Left cardiac atrium (tissue), 4 donors: ENCODE measurements at regions not wholly inside any gene's neighbourhood (a gene's known extent, or its start where the extent isn't known, plus 50 kb on each side); places are given as distances from the start of the nearest gene placed in this dataset.

Experiments
- ATAC-seq, 2 donors: fragments of 200-7000 bp; cut with Tn5 transposase; one replicate each; pipeline ENCODE4 v1.9.1; 2020; ENCODE audit warnings: mild to moderate bottlenecking in 2 of 2, moderate library complexity in 2 of 2
- DNase-seq: peaks from one replicate; pipeline ENCODE4 v3.0.0-alpha.2; 2020
- intact Hi-C, 2 donors: fragments of 100-400 bp; cut with DNase I; formaldehyde crosslinking; loops; one replicate each; pipeline versions ENCODE4 v1.14.1 to v1.15.1; 2022 to 2023
- donor health status: DM: no; HTN: yes; CAD: no.
- donor health status: DM: no; HTN: yes; CAD: no; lungs with severe emphysema.
- donor health status: DM: yes; HTN: yes; CAD: no.
- donor health status: Dilated cardiomyopathy.

GRCh38 chr4:23311983-23312382, 577.9 kb downstream of the PPARGC1A start:
- intact Hi-C loops, result no loop called here
- DNase-seq (no peak), ATAC-seq (no peak)

GRCh38 chr4:23305026-23305425, 584.8 kb downstream of the PPARGC1A start:
- DNase-seq, result no peak
- no peak for ATAC-seq
- intact Hi-C loops, result no loop called here

DNA sequence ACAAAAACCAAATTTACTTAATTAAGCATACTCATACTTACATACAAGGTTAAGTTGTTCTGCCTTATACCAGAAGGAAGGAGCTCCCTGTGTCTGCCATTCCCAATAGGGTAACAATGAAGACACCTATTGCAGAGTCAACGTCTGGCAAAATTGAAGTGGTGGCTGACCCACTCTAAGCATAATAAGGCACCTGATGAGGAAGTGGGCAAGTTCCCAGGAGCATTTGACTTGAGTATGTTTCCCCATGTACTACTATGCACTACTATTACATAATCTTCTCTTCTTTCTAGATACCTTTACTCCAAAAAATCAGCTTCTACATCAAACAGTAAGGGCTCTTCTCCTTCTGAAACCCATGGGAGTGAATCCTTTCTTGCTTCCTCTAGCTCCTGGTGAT, 591.5 kb downstream of the PPARGC1A start:
- intact Hi-C loops, result no loop called here
- no peak for DNase-seq
- ATAC-seq, result no peak

- intact Hi-C loops, result no loop called here
Measured at GRCh38 chr4:23297327-23297726, 592.5 kb downstream of the PPARGC1A start.

GRCh38 chr4:23291139-23291538, 598.4 kb downstream of the GBA3 start:
- intact Hi-C loops, result no loop called here
- ATAC-seq (no peak), DNase-seq (no peak)

More at GRCh38 chr4:23297327-23297726, 592.5 kb downstream of the PPARGC1A start:
- no peak for DNase-seq
- no peak for ATAC-seq

DNA sequence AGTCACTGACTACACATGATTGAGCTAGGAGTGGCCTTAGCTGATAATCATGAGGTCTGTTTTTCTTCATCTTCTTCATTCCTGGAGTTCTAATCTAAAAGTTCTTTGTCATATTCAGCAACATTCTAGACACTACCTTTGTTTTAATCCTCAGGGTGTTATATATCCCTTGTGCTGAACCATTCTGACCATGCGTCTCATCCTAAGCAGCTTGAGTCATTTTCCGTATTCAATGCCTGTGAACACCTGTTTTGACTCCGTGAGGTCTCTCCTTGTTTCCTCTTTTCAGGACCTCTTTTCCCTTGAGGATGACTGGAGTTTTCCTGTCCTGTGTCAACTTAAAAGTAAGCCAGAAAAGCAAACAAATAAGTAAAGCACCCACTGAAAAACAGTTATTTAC, 597.9 kb downstream of the GBA3 start:
- no peak for DNase-seq
- intact Hi-C loops, result no loop called here
- ATAC-seq, result no peak

DNA sequence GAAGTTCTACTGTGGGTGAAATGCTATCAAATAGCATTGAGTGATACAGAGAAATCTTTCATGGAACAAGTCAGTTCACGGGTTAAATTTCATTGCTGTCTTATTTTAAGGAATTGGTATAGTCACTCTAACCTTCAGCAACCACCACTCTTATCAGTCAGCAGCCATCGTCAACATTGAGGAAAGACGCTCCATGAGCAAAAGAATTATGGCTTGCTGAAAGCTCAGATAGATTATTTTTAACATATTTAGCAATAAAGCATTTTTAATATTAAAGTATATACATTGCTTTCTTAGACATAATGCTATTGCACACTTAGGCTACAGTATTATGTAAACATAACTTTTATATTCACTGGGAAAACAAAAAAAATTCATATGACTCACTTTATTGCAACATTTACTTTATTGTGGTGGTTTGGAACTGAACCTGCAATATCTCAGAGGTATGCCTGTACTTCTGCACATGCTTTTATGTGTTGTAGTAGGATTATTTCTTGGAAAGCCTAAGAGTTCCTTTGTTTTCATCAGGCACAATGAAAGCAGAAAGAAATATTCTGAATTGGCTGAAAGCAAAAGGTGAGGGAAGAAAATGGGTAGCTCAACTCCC, 586.7 kb downstream of the GBA3 start:
- no peak for DNase-seq
- no peak for ATAC-seq
- intact Hi-C loops, result no loop called here

DNA sequence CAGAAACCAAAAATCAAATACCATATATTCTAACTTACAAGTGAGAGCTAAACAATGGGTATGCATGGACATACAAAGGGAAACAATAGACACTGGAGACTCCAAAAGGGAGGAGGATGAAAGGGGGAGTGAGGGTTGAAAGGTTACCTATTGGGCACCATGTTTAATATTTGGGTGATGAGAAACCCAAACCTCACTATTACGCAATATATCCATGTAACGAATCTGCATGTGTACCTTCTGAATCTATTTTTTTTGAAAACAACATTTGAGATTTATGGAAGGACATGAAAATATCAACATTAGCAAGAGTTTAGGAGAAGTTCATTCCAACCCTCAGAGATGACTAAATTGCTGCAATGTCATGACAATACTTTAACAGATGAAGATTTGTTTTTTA, 586.1 kb downstream of the GBA3 start:
- ATAC-seq (no peak), DNase-seq (no peak)
- intact Hi-C loops, result no loop called here

- DNase-seq, result no peak
- no peak for ATAC-seq
- intact Hi-C loops, result no loop called here
Measured at GRCh38 chr4:23276076-23276475, 583.3 kb downstream of the GBA3 start.

- intact Hi-C loops, result no loop called here
- ATAC-seq, result no peak
- no peak for DNase-seq
Measured at GRCh38 chr4:23269566-23269965, 576.8 kb downstream of the GBA3 start.

DNA sequence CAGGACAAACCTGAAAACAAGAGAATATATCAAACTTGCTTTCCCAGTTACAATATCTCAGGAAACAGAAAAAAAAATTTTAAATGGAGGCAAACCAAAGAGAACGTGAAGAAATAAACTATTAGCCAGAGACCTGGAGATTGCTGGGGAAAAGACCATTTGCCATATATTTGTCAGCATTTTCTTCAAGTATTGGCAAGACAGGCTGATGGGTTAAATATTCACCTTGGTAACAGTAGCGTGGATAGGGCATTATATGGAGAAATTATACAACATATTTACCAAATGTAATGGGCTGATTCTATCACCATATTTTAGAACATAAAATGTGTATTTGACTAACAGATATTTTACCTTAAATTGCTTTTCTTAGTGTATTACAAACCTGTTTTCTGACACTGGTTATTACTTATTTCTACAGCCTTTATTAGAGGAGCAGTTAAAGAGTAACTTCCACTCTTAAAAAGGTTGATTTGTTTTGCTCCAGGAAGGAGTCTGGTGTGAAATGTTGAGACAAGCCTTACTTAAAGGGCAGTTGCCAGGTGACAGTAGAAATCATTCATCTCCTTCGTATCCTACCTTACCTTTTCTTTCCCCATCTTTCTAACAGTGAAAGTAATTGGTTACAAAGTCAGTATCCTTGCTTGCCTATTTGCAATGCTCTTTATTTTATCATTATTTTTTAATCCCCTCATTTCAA, 575.5 kb downstream of the GBA3 start:
- intact Hi-C loops, result no loop called here
- ATAC-seq (no peak), DNase-seq (no peak)

GRCh38 chr4:23266401-23266800, 573.7 kb downstream of the GBA3 start:
- intact Hi-C loops, result no loop called here
- DNase-seq (no peak), ATAC-seq (no peak)

DNA sequence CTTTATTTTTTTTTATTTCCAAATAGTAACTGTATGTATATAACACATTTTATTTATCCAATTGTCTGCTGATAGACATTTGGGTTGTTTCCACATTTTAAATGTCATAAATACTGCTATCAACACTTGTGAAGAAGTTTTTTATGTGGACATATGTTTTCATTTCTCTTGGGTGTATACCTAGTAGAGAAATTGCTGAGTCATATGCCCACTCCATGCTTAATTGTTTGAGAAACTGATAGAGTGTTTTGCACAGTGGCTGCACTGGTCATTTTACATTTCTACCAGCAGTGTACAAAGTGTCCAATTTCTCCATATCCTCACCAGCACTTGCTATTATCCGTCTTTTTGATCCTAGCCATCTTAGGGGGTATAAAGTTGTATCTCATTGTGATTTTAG, 567.8 kb downstream of the GBA3 start:
- intact Hi-C loops, result no loop called here
- DNase-seq (no peak), ATAC-seq (no peak)

DNA sequence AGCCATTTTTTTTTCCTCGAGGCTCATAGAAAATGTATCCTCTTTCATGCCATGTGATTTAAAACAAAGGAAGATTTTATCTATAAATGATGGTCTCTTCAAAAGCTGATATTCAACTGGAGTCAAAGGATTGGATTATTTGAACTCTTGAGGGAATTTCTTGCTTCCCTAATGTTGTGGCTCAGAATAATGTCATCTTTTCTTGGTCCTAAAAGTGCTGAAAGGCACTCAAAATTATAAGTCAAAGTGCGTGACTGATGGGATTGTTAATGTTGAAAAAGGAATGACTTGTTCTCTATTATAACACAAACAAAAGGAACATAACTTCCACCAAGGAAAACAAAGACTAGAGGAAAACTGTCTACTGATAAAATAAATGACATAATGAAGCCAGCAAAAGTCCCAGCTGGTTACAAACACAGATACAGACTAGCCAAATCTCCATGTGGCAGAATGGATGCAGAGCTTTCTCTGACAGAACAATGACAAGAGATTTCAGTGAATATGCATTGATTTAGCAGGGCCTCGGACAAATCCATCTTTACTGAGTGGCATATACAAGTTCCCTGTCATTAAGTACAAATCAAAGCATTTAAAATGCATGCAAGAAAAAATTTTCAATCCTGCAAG, 552.6 kb downstream of the GBA3 start:
- DNase-seq (no peak), ATAC-seq (no peak)
- intact Hi-C loops, result no loop called here

- no peak for ATAC-seq
- intact Hi-C loops, result no loop called here
- no peak for DNase-seq
Measured at GRCh38 chr4:23242962-23243361, 550.2 kb downstream of the GBA3 start.

DNA sequence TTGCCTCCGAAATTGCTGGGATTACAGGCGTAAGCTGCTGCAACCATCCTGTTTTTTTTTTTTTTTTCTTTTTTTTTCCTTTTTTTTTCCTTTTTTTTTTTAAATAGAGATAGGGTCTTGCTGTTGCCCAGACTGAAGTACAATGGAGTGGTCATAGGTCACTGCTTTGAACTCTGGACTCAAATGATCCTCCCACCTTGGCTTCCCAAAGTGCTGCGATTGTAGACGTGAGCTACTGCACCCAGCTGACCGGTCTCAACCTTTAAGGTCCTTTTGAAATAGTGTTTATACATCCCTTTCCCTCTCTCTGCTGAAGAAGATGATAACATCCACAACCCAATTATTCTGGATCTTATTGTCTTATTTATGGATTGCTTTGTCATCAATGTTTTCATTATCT, 548.7 kb downstream of the GBA3 start:
- ATAC-seq (no peak), DNase-seq (no peak)
- intact Hi-C loops, result no loop called here

DNA sequence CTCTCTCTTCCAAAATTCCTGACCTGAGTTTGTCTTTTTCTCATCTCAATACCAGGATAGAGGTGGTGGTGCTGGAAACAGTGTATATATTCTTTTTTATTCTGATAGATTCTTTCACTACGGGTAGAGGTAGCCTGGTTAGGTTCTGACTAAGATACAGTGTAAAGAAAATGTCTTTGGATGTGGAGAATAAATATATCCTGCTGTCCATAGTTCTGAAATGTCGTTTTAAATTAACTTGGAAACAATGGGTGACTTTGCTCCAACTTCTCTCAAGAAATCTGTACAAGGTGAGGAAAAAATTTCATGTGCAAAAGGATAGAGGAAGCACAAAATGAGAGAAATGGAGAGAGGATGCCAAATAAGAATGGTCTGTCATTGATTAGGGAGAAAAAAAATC, 546.1 kb downstream of the GBA3 start:
- intact Hi-C loops, result no loop called here
- DNase-seq (no peak), ATAC-seq (no peak)

DNA sequence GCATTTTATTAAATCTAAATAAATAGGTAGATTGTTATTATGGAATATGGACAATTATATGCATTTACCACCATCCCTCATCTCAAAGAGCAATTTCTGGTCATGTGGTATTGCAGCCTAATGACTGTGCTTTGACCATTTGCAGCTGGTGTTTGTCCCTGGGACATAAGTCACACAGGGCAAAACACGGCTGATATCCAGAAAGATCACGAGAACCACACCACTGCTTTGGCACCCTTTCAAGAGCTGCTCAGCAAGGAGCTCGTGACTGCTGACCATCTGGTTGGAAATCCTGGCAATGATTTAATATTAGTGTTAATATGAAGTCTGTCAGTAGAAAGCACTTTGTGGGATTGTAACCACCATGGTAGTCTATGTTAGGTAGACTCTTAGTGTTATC, 545.0 kb downstream of the GBA3 start:
- ATAC-seq, result peak; percentile 62 to 65
- DNase-seq, result peak; percentile 48

DNA sequence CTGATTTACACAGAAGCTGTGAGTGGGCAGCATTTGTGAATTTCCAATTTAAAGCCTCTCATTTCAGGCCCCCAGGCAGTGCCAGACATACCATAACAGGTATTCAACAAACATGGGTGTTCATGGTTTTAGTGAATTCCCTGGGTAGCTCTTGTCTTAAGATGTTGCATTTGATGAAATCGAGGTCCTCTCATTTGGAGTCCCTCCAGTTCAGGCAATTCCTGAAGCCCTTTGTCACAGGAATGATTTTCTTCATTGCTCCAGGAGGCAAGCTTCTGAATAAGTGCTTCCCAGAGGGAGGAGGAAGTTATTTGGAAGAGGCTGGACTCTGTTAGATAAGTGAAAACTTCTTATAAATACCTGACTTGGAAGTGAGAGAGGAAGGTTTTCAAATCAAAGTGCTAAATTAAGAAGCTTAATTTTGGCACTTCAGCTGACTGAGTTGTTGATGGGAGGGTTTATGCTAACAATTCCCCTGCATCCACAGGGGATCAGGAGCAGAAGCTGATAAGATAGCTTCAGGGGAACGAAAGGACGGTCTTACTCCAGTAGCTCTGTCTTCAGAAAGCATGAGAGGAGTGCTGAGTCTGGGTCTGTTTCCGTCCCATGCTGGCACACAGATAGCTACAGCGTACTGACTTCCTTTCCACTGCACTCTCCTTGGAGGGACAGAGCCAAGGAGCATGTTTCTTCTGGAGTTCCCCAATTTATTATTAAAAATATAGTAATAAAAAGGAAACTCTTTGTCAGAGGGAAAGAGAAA, 543.1 kb downstream of the GBA3 start:
- ATAC-seq, result peak in 1 of 2 donors; percentile 50
- no peak for DNase-seq
- intact Hi-C loops, result no loop called here

More for the DNA sequence above, 545.0 kb downstream of the GBA3 start:
- intact Hi-C loops, result no loop called here

DNA sequence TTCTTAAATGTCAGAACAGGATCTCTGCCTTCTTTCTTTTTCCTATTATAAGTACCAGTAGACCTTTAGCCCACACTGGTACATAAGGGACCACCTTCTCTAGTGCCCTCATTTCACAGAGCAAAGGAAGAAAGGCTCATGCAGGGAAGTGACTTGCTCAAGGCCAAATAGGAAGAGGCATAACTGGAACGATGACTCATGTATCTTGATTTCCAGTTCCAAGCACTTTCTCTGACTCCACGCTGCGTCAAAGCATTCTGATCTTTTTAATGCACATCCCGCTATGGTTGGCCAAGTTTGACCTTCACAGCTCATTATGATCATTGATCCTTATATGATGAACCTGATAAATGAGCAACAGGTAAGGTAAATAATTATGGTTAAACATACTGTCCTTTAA, 542.0 kb downstream of the GBA3 start:
- ATAC-seq, result no peak
- no peak for DNase-seq
- intact Hi-C loops, result no loop called here
